Erythroblast (primary cell): ENCODE measurements at regions not wholly inside any gene's neighbourhood (a gene's known extent, or its start where the extent isn't known, plus 50 kb on each side); places are given as distances from the start of the nearest gene placed in this dataset.

Source experiments
- GATA1 ChIP-seq: IDR thresholded peaks from 2 replicates; pipeline ENCODE4 v1.6.1; 2011; ENCODE audit warnings: low read depth, mild to moderate bottlenecking, control low read depth, low read length, moderate library complexity
- POLR2A ChIP-seq: IDR thresholded peaks from 2 replicates; pipeline ENCODE4 v1.6.1; 2011; ENCODE audit warnings: mild to moderate bottlenecking, low read length

- TF ChIP-seq GATA1 (no peak), POLR2A (no peak)
These were observed 169.0 kb downstream of the AASDHPPT start for GRCh38 chr11:106246495-106246894.
